Testis (tissue), 2 donors: ENCODE measurements at regions not wholly inside any gene's neighbourhood (a gene's known extent, or its start where the extent isn't known, plus 50 kb on each side); places are given as distances from the start of the nearest gene placed in this dataset.

Experiments used
- CTCF ChIP-seq, 3 experiments: fragments of 450-650 bp in 2 of 3; fragments of 200-600 bp in 1 of 3; sonication (generic) in 1 of 3; IDR thresholded peaks; one replicate each; pipeline ENCODE4 v1.5.1; 2016 to 2019; ENCODE audit warnings: antibody characterized with exemption in 3 of 3, mild to moderate bottlenecking in 2 of 3, moderate library complexity in 1 of 3
- POLR2A ChIP-seq: fragments of 450-650 bp; IDR thresholded peaks from one replicate; pipeline ENCODE4 v1.6.1; 2017; ENCODE audit warnings: antibody characterized with exemption, mild to moderate bottlenecking, moderate library complexity

GRCh38 chr5:165201771-165202518 is 1696.5 kb downstream of the MAT2B start:
- no peak for TF ChIP-seq CTCF (IDR thresholded peaks at IDR 0.05)
- no peak for TF ChIP-seq POLR2A
